GM19372 (cell line): ENCODE measurements at regions not wholly inside any gene's neighbourhood (a gene's known extent, or its start where the extent isn't known, plus 50 kb on each side); places are given as distances from the start of the nearest gene placed in this dataset.

ENCODE experiments used
- ATAC-seq: cut with Tn5 transposase; IDR thresholded peaks from one replicate; pipeline ENCODE4 v1.9.1; 2021; ENCODE audit warnings: mild to moderate bottlenecking, low read depth, moderate library complexity; ENCODE audit not compliant: unreplicated experiment

DNA sequence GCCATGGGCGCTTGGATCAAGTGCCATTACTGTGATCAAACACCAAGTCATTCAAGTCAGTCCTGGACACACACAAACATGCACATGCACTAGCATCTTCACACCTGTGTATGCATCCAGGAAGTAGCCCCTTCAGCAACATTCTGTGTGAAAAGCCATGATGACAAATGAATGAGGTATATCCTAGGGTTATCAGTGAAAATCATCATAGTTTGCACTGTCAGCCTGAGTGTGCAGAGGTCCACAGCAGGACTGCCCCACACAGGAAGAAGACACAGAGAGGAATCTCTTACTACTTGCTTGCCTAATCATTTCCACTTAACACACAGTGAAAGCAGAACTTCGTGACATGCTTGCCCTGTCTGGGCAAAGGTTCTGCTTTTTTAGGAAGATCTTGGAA lies 184.0 kb upstream of the ADO start:
- no peak for ATAC-seq

DNA sequence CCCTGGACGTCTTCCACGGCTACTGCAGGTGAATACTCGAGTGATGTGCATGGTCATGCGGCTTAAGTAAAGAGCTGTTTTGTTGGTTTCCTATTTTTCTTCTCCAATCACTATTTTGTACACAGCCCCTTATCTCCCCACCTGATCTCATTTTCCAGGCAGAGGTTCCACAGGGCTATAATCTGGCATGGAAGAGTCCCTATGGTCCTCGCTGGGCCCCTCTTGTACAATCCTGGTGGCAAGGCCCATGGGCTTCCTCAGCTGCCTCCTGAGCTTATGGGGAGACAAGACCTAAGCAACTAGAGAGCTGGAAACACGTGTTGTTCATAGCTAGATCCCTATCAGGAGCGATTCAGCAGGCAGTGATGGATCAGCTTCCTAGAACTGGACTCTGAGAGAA lies 181.3 kb upstream of the ADO start:
- no peak for ATAC-seq

DNA sequence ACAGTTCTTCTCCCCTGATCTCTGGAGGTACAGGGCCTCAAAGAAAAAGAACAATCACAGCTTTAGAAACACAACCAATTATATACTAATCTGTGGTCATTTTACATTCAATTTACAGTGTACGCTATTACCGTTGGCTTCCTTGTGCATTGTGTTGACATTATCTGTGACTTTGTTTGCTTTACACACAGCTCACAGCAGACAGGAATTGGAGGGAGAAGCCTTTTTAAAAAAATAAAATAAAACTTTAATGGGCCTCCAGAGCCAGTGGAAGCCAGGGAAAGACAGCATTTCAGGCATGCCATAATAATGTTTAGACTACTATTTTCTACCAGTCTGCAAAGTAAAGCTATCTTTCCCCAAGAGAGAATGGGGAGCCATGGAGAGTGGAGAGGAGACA lies 179.0 kb upstream of the ADO start:
- ATAC-seq, result no peak

DNA sequence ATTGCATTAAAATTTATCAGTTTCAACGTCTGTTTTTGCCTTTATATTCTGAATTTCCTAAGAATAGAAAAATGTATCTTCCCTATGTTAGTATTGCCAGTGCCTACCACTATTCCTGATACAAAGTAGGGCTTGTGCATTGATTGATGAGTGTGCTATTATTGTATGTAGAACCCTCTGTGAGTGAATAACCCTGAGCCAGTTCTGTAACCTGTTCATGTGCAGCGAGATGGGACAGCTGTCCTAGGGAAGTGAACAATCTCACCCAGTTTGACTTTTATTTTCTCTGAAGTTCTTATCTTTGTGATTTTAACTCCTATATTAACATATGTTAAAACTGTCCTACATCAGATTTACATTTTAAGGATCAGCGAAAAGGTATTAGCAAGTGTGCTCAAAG lies 178.4 kb upstream of the ADO start:
- no peak for ATAC-seq

DNA sequence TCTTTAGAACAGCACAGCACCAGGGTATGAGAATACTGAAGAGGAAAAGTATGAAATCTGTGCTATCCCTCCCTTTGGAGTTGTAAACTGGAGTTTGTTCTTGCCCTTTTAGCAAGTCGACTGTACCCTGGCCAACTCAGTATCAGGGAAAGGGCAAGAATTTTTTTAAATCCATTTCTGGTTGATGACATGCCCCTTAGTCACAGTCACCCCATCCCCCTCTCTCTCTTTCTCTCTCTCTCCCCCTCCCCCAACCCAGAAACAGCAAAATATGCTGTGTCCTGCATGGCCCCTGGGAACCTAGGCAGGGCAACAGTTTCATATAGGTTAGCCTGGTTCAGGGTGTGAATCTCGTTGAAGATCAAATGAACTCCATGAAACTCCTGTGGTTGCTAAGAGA lies 177.7 kb upstream of the ADO start:
- no peak for ATAC-seq

DNA sequence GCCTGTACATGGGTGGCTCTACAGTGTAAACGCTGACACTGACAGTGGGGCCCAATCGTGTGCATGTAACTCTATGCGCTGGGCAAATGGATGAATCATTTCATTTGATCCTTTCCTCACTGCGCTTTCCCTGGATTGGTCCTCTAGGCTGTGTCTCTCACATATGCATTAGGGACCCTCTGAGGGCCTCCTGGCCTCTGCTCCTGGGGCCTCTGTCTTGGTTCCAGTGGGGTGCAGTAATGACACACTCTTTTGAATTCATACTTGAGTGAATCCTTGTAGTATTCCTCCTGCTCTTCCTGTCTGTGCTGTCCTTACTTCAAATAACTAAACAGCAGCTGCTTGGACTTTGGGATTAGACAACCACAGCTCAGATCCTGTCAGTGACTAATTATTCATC lies 176.5 kb upstream of the ADO start:
- ATAC-seq, result no peak

DNA sequence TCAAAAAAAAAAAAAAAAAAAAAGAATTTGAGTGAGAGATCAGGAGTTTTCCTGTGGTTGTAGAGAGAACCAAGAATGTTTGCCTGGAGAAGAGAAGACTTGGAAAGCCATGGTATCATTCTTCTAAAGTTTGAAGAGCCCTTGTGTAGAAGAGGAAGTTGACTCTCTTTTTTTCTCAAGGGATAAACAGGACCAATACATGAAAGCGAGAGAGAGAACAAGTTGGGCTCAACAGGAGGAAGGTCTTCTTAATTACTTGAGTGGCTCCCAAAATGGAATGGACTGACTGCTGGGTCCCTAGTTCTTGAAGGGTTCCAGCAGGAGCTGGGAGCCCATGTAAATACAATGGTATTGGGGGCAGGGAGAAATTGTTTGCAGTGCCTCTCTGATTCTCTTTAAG lies 173.3 kb upstream of the ADO start:
- no peak for ATAC-seq

DNA sequence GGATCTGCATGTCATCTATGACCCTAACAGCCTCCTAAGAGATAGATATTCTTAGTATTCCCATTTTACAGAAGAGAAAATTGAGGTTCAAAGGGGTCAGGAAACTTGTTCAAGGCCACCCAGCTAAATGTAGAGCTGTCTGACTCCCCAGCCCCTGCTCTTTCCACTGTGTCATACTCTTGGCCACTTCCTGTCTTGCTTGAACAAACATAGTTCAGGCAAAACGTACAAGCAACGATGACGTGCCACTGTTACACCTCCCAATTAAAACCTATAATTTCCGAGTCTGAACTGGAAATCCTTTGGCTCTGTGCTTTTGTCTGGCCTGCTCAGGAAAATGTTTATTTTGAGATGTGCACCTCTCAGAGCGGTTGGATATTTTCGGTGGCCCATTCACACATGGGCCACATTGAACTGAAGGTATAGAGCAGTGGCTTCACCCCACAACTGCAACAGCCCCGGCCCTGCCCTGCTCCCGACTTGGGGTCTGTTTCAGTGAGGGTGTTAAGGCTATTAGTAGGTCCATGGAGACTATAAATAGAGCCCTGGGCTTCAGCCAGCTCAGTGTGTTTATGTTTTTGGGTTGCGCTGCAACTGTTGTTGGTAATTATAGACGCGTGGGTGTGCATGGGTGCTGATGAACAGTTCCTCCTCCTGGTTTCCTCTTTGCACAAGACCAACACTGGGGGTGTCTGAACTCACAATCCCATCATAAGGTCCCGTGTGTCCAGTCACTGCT lies 172.3 kb upstream of the ADO start:
- peak; percentile 72 for ATAC-seq

DNA sequence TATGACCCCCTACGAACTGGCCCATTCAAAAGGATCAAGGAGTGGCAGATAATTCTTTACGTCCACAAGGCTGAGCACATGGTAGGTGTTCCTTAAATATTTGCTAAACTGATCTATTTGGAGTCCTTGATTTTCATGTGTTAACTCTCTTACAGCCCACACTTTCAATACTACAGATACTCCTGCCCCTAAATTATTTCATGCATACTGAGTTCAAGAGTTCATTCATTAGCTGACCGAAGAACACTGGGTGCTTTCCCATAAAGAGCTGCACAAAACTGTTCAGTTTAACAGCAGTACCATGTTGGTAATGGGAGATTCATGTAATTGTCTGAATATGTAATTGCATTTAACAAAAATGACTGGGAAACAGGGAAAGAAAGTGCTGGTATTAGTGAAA lies 170.5 kb upstream of the ADO start:
- no peak for ATAC-seq

DNA sequence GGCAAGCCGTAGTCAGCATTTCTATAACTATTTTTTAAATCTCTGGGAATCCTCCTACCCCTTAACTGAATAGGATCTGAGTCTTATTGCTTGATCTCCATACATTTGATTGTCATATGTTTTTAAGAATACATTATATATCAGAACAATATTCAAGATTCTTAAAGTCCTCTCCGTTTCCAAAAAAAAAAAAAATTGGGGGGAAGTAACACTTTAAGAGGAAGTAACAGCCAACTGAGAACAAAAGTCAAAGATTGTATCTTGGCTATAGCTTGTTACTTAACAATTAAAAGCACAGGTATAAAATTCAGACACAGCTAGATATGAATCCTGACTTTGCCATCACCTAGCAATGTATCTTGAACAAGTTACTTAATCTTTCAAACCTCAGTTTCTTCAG lies 169.9 kb upstream of the ADO start:
- no peak for ATAC-seq

DNA sequence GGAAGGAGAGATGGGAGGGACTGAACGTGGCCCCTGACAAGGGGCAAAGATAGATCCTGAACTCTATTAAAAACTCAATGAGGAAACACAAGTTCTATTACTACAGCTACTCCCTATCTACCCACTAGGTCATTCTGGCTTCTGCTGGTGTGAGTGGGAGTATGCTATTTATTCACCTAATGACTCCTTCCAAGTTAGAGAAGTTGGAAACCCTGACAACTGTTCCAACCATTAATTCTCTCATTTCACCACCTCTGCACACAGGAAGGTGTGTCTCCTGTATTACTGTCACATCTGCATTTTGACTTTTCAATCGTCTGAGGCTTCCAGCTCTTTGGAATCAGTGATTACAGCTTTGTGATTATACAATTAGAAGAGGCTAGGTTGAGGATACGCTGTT lies 169.4 kb upstream of the ADO start:
- ATAC-seq, result no peak

DNA sequence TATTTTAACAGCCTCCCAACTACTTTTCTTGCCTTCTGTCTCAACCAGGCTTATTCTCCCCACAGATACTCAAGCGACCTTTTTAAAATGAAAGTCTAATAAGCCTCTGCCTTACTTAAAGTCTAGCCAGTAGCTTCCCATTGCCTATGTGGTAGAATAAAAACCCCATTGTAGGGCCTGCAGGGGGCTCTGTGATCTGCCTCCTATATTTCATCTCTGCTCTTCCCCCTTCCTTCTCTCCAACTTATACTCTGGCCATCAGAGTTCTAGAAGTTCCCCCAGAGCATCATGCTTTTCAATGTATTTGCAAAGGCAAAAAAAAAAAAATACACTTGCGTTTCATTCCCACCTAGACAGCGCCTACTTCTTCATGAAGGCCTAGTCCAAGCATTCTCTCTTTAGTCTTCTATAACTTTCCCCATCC lies 167.7 kb upstream of the ADO start:
- no peak for ATAC-seq

DNA sequence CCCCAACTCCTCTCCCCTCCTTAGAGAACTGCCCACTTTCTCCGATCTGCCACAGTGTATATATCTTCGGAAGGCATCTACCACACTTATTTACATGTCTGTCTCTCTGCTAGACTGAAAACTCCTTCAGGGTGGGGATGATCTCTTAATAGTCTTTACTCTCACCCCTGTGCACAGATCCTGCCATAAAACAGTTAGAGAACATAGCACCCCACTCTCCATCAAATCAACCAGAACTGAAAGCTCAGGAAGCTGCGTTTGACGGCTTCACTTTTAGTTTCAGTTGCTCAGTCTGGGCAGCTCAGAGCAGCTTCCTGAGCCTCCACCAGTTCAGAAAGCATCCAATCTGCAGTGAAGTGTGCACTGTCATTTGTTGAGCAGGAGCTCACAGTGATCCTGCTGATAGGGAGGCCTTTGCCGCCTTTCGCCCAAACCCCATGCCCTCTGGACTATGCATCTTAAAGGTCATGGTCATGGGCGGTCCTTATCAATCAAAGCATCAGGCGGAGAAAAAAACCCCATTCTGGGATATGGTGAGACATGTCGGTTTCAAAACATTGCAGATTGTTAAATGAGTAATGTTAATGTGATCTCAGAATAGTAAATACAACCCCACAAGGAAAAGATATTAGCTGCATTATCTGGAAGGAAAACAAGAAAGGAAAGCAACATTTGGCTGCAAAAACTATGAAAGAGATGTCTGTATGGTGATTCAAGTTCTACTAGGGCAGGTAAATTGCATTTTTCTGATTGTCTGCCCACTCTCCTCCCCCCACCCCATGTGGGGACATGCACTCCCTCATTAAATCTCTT lies 167.1 kb upstream of the ADO start:
- peak; percentile 36 for ATAC-seq

DNA sequence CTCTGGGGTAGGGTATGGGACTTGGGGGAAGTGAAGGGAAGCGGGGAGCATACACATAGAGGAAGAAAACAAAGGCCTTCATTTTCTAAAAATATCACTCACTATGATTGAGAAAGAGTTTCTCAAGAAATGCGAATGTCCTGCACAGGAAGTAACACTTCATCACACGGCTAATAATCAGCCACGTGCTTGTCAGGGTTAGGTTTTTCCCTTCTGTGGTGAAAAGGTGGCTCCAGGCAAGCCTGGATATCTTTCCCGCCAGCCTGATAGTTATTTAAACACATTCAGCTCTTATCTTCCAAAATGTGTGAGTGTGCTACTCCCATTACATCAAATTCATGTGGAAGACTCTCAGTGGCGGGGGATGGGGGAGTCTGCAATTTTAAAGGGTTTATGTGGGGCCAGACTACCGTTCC lies 166.4 kb upstream of the ADO start:
- peak; percentile 35 for ATAC-seq

DNA sequence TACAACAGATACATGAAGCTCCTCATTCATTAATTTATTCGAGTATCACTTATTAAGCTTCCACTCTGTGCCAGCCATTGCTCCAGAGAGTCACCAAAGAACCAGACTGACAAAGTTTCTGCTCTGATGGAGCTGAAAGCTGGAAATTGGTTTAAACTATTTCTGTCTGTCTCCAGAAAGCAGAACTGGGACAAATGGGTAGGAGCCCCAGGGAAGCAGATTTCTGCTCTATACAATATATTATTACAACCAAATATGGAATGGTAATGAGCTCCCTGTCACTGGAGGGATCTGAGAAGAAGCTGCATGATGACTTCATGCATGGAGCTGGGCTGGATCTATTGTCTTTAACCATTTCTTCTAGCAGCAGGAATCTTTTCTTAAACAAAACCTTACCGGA lies 165.4 kb upstream of the ADO start:
- ATAC-seq, result no peak

DNA sequence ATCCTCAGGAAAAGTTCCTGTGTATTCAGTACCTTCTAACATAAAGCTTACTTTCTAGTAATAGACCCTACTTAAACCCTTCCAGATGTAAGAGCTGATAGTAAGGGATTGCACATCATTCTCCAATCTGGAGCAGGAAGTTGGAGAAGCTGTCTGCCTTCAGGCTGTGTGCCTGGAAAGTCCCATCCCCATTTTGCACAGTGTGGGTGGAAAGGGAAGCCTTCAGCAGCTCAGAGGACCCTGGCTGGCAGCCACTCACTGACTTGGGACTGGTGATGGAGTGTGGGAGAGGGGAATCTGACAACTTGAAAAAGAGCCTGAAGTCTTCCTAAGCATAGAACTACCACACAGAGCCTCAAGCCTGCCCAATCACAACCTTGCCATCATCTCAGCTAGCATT lies 164.1 kb upstream of the ADO start:
- no peak for ATAC-seq

DNA sequence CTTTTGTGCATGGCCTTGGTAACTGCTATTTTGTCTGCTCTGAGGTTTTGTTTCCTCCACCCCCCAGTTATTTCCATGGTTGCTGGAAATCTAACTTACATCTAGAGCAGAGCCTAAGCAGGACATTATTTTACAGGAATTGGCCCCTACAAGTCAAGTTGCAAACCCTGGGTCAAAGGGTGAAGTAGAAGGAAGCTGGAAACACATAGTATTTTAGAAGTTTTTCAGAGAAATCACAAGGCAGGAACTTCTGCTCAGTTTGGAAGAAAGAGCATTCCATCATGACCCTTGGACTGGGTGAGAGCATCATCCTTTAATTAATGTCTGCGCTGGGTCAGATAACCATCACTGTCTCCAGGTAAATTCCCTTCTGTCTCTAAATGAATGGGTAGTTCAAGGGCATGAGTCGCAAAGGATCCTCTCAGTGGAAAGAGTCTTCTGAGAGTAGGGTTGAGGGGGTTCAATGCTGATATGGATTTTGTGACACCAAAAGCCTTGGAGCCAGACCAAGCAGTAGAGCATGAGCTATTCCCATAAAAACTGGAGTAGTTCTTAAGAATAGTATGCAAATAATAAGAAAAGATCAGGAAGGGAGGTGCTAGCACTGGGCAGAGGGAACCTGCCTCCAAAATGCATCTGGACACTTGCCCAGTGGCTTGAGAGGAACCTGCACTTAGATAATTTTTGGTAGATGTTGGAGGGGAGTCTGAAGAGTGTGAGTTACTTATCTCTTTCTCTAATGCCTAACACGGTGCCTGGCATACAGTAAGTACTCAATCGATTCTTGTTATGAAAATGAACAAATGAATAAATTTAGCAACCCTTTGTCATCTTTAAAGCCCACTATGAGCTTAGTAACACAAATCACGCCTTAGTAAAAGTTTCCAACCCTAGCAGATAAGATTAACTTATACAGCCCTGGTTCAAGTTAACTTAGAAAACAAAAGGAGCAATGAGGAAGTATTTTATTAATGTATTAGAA lies 160.6 kb upstream of the ADO start:
- no peak for ATAC-seq

DNA sequence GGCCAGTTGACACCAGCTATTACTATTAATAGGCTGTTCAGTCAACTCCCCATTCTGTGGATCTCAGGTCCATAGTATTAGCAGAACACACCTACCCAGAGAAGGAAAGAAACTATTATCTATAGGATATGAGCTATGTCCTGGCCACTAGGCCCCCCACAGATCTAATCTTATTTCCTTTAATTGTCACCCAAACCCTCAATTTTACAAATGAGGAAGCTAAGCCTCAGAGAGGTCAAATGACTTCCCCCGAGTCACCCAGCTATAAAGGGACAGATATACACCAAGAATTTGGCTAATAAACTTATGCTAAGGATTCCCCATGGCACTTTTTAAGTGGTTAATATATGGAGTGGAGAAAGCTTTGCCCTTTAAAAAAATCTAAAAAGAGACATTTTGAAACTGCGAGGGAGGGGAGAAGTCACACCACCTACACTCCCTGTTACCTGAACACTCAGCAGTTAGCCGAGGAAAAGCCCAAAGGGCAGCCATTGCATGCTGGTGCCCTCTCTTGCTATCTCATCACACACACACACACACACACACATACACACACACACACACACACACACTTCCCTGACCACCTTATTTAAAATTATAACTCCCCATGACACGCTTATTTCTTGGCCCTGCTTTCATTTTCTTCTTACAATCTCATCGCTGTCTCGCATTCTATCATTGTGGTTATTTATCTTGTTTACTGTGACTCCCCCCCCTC lies 157.0 kb upstream of the ADO start:
- no peak for ATAC-seq

DNA sequence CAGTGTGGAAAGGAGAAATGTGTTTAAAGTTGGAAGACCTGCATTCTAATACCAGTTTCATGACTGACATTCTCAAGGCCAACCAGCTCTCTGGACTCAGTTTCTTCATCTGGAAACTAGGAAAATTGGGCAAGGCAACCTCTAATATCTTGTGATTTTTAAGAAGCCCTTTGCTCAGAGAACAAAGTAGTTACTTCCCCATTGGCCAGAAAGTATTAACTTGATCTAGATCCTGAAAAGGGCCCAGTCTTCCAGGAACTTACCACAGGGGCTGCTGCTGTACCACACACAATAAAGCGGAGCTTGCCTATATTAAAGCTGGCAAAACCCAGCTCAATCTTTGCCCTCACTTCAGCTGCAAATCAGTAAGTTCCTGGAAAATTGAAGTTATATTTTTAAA lies 155.6 kb upstream of the ADO start:
- ATAC-seq, result no peak

DNA sequence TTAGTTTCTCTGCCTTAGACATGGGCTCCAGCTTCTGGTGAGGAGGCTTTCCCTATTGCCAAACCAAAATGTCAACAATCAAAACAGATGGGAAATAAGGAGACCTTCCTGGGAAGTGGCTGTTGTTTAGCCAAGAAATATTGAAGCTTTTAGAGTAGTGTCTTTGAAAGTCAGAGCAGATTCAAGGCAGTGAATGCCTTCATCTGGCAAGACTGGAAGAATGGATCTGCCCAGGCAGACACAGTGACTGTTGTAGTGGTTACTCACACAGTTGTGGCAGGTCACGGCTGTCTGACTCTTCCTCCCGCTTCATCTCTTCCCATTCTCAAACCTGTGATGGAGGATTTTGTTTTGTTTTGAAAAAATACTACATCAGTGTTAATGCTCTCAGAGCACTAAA lies 154.1 kb upstream of the ADO start:
- ATAC-seq, result no peak
